Right forelimb (tissue), 1 donor: ENCODE measurements at regions not wholly inside any gene's neighbourhood (a gene's known extent, or its start where the extent isn't known, plus 50 kb on each side); places are given as distances from the start of the nearest gene placed in this dataset.

ENCODE experiments used
- DNase-seq: peaks from one replicate; pipeline ENCODE4 v3.0.0-alpha.2; 2018

GRCh38 chr2:120401275-120402066, 55.5 kb downstream of the INHBB start:
- DNase-seq: peak; percentile 21

- DNase-seq: no peak
Measured at GRCh38 chr2:120402067-120402433, 56.1 kb downstream of the INHBB start.

- peak; percentile 27 for DNase-seq
Measured at GRCh38 chr2:120402508-120402907, 56.6 kb downstream of the INHBB start.

- DNase-seq: no peak
Measured at GRCh38 chr2:120403261-120403660, 57.3 kb downstream of the INHBB start.

- DNase-seq: no peak
Measured at GRCh38 chr2:120403676-120404075, 57.7 kb downstream of the INHBB start.

GRCh38 chr2:120404274-120404673, 58.3 kb downstream of the INHBB start:
- DNase-seq: no peak

GRCh38 chr2:120404941-120405758, 59.2 kb downstream of the INHBB start:
- DNase-seq: peak; percentile 33

GRCh38 chr2:120405759-120406099, 59.8 kb downstream of the INHBB start:
- no peak for DNase-seq

GRCh38 chr2:120406566-120406965, 60.6 kb downstream of the INHBB start:
- no peak for DNase-seq

GRCh38 chr2:120410487-120410886, 64.6 kb downstream of the INHBB start:
- no peak for DNase-seq

GRCh38 chr2:120415060-120415459, 69.1 kb downstream of the INHBB start:
- no peak for DNase-seq

GRCh38 chr2:120415728-120416509, 70.0 kb downstream of the INHBB start:
- DNase-seq: no peak

GRCh38 chr2:120418174-120418787, 72.3 kb downstream of the INHBB start:
- DNase-seq: no peak

GRCh38 chr2:120419073-120419472, 73.1 kb downstream of the INHBB start:
- DNase-seq: no peak

- DNase-seq: no peak
Measured at GRCh38 chr2:120419955-120420354, 74.0 kb downstream of the INHBB start.

- no peak for DNase-seq
Measured at GRCh38 chr2:120421126-120421829, 75.3 kb downstream of the INHBB start.

GRCh38 chr2:120421830-120422175, 75.9 kb downstream of the INHBB start:
- no peak for DNase-seq

GRCh38 chr2:120422465-120423160, 76.7 kb downstream of the INHBB start:
- DNase-seq: peak; percentile 25

GRCh38 chr2:120423167-120423943, 77.4 kb downstream of the INHBB start:
- DNase-seq: peak; percentile 20

GRCh38 chr2:120424274-120424796, 78.4 kb downstream of the INHBB start:
- peak; percentile 25 for DNase-seq

- DNase-seq: no peak
Measured at GRCh38 chr2:120425014-120425413, 79.1 kb downstream of the INHBB start.
